Stimulated activated CD8-positive, alpha-beta memory T cell treated with anti-CD3 and anti-CD28 coated beads, Interleukin-4, amount 100 ng/mL, for 24 hours (primary cell): ENCODE measurements at regions not wholly inside any gene's neighbourhood (a gene's known extent, or its start where the extent isn't known, plus 50 kb on each side); places are given as distances from the start of the nearest gene placed in this dataset.

Experiments
- DNase-seq: peaks from one replicate; pipeline ENCODE4 v3.0.0-alpha.2; 2020; ENCODE audit warnings: low read depth

DNA sequence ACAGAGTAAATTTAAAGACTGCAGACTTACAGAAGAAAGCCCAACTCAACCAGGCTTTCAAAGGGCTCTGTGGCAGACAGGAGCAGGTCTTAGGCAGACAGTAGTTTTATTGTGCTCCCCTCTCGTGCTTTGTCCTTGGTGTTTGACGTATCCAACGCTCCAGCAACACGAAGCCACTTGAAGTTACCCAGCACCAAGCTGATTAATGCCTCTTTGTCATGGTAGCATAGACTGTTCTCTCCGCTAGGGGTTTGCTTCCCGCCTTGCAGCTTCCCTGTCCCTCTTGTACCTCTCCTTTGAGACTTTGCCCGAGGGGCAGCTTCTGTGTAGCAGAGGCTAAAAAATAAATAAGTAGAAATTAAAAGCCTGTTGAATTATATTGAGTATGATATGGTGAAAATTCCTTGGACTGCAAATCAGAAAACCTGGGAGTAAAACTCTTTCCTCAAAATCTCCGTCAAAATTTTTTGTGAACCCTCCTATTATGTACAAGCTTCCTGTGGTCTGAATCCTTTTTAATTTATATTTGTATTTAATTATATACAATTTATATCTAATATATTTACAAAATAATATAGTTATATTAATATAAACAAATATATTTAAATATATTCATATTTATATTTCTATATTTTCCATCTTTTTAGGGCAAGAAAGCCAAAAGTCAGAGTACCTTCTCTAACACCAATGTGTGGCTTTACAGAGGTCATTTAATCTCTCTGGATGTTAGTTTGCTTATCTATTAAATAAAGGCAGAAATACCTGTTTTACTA lies 405.4 kb downstream of the DMAC1 start:
- DNase-seq = no peak

DNA sequence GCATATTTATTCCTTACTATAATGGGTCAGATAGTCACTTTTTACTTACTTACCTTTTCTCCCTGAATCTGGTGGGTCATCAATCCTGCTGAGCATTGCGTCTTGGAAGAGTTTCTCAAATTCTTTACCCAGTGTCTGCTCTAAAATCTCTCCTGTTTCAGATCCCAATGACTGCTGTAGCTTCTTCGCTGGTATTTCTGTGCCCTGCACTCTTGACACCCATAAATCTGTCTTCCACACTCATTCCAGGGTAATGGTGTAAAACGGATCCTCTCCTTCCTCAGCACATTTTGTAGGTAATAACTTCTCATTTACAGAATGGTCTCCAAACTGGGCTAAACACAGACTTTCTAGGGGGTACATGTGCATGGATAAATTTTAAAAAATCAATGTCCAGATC lies 407.4 kb downstream of the DMAC1 start:
- DNase-seq = no peak

DNA sequence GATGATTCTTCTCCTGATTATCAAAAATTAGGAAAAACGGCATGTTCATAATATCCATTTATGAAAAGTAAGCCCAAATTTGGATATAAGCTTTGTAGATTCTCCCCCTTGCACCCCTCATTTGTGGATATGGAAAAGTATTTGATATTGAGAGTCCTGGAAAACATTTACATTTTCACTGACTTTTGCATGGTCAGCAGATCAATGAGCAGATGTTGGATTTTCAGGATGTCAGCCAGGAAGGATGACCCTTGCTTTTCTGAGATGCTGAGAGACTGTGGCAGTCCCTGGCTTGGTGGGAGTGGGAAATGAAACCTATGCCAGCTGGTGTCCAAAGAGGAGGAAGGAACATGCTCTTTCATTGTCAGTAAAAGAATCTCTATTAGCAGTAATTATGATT lies 410.8 kb downstream of the DMAC1 start:
- no peak for DNase-seq

DNA sequence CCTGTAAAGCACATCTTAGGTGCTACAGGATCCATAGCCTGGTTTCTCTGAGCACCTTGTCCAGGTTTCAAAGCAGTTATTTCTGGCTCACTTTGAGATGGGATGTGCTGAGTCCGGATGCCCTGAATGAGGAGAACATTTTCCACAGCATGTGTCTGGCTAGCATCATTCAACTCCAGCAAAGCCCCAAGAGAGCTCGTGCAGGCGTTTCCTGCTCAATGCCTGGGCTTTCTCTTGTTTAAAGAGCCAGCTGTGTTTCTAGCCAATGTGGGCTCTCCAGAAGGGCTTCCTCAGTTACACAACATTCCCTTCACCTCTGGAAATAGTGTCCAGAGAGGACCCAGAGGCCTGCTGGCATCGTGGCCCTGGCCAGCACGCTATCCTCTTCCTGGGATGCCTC lies 411.7 kb downstream of the DMAC1 start:
- DNase-seq = no peak

DNA sequence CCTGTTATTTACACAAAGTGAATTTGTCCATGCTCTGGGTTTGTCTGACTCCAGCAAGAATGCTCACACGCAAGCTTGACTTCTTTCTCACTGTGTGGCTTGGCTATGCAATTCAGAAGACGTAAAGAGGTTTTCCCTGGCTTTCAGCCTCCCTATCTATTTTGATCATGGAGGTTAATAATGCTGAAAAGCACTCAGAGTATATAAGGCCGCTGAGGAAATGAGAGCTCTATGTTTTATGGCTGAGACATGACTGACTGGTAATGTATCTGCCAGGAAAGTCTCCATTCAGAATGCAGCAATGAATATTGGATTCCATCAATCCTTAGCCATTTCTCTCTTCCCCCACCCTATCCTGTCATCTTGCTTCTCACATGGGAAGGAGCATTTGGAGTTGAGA lies 417.3 kb downstream of the DMAC1 start:
- DNase-seq = no peak

DNA sequence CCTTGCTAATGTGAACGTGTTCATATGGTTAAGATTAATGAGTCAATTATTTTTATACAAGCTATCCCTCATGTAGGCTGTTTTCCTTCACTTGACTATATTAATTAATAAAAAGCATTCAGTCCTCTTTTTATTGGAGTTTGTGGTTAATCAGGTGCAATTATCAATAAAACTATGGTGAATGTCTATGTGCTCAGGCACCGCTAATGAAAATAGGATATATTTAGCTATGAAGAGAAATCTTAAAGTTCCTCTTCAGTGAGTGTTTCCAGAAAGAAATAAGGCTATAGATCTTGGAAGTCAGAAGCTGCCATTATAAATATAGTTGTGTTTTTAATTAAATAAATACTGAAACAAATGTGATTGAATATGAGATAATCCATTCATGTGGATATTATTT lies 422.1 kb downstream of the DMAC1 start:
- no peak for DNase-seq

DNA sequence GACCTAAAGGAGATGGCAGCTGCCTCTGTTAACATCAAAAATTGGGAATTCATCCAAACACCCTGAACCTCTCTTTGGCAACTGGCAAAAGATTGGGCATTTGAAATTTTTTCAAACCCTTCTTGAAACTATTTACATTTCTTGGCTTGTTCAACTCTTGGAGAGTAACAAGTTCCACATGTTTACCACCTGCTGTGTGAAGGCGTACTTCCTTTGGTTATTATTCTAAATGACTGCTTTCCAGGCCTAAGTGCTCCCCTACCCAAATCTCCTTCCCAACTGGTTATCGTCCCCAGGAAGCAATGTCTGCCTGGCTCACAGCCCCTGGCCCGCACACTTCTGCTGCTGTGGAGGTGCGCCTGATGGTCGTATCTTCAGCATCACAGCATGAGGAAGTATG lies 422.7 kb downstream of the DMAC1 start:
- DNase-seq = no peak

DNA sequence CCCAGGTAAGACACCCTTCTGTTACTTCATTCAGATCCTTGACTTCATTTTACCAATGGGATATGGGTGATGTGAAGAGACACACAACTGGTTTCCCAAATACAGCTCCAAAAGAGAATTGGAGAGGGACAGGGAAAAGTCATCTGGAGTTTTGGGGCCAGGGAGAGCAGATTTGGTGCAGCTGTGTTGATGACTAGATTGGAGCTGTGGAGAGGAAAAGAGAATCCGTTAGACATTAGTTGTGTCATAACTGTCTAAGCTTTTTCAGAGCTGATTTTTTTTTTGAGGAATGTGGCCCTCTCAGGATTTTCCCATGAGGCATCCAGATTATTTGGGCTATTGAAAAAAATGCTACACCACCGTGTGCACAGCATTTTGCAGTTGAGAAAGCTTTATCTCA lies 423.4 kb downstream of the DMAC1 start:
- no peak for DNase-seq

DNA sequence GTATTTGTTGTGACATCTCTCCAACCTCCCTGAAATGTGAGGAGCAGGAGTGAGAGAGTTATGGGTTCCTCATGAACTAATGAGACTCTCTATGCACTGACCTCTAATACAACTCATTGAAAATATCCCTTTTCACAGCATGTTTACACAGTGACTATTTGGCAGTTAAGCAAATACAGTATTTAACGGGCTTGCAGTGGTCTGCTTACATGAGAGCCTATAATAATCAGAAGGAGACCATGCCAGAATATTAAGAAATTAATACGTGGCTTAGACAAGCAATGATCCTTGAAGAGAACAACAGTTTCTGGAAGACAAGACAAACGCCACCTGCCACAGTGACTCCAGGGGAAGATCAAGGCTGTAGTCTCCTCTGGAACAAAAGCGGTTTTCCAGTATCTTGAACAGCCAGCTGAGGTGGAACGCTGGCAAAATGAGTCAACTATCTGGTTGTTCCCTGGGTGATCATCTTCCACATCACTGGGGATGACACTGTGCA lies 424.5 kb downstream of the DMAC1 start:
- no peak for DNase-seq

DNA sequence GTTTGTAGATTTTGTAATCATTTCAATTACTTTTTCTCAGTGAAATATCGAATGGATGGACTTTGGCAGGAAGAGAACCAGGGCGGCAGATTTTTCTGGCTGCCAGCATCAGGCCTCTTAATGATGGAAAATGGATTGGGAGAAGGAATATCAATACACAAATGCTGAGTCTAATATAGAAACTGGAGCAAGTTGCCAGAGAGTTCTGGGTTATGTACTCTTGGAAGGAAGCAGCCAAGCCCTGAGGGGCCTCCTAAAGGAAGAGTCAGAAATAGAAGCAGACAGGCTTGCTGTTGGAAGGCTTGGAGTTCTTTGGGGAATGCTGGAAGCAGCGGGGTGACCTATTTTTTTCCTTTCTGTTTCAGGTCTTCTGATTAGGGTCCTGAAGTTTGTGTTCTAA lies 428.6 kb downstream of the DMAC1 start:
- DNase-seq = no peak

DNA sequence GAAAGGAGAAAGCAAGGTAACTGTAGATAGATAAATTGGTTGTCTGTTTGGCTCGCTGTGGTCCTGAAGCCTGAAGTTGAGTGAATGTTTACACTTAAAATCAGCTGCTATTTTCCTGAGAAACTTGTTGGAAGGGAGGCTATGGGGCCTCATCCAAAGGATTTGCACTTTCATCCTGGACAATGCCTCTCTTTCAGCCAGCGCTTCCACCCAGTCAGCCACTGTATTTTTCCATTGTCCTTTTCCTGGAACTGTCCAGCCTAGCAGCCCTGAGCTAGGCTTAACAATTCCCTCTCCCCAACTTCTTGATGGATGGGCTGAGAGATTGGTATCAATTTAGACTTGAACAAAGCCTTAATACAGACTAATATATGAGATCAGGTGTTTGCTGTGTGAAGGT lies 429.2 kb downstream of the DMAC1 start:
- DNase-seq = no peak

DNA sequence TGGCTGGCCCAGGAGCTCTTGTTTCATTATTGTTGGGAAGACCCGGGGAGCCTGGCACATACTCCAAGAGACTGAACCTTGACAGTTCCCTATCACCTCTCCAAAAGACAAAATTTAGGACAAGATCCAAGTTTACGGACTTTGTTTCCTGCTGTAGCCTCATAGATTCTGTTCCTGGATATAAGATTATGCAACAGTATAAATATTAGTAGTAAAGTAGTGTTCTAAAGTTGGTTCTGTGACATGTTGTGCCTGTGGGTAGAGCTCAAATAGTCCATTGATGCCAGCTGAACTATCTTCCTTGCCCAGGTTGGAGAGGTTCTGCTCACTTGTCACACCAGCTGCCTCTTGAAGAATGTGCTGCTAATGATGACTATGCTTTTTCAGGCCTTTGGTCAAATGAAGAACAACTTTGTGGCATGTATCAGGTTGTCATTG lies 430.2 kb downstream of the DMAC1 start:
- no peak for DNase-seq

DNA sequence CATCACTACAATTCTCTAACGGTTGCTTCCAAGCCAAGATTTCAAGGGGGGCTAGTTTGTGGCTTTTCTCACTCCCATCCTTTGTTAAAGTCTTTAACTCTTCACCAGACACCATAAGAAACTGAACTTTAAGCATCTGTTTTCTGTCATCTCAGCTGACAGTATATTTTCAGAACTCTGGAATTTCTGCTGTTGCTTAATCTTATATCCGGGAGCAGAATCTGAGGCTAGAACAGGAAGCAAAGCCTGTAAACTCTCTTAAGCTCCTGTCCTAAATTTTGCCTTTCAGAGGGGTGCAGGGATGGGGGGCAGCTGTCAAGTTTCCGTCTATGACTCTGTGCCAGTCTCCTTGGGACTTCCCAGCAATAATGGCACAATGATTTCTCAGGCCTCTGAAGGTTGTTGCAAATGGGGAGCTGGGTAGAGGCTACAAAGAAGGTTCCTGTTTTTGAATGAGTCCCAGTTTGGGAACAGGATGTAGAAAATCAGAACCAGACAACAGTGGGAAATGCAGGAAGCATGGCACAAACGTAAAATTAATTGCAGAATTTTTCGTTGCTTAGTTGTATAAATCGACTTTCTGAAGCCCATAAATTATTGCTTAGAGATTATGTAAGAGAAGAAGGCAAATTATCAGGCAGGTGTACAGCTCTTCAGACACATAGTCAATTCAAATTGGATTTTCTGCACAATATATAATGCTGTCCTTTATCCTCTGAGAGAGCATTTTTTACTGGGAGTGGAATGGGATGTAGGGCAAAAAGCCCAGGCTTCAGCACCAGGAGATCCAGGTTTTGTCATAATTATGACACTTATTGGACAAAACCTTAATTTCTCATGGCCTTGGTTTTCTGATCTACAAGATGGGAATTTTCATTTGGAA lies 430.9 kb downstream of the DMAC1 start:
- DNase-seq = no peak

DNA sequence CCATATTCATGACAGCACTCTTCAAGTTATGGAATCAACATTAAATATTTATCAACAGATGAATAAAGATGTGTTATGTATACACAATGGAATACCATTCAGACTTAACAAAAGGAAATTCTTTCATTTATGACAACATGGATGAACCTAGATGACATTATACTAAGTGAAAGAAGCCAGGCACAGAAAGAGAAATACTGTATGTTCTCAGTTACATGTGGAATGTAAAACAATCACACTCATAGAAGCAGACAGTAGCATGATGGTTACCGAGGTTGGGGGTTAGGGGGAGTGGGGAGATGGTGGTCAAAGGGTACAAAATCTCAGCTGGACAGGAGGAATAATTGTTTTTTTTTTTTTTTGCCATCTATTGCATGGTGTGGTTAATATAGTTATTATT lies 431.9 kb downstream of the DMAC1 start:
- DNase-seq = no peak

DNA sequence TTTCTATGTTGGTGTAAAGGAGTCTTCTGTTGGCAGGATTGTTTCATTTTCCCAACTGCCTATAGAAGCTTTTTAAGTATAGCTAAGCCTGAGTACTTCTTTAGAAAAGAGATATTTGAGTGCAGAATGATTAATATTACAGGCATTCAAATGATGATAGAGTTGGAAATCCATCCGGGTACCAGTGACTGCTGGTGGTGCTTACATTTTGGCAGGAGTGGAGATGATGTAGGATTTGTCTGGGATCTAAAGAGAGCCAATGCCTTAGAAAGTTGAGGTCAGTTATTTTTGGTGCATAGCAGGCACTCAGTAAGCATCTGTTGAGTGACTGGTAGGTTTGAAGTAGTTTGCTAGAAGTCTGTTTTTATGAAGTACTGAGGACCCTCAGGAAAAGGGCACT lies 433.5 kb downstream of the DMAC1 start:
- no peak for DNase-seq

DNA sequence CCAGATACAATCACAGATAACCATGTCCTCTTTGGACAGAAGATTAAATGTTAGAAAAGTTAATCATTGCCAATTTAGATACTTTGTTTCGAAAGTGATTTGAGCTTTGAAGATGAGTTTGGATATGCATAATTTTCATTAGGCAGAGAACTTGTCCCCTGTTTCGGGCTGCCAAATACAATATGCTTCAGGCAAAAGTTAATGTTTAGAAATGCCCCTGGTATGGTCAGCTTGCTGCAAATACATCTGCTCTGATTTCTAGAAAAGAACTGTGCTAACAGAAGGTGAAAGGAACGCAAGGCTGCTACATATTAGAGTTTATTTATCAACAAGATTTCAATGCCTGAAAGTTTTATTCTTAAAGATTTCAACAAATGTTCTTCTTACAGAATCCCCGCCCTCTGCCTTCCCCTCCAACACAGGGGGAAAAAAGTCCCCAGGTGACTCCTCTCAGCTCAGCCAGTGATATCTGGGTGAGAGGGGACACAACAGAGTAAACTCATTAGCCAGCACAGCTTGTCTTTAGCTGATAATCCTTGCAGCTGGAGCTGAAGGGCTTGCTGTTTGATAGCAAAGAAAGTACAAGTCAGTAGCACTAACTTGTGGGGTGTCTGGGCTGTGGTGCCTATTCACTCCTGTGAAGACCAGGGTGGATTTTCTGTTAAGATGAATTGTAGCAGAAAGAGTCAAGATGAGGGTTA lies 435.7 kb downstream of the DMAC1 start:
- DNase-seq = no peak

DNA sequence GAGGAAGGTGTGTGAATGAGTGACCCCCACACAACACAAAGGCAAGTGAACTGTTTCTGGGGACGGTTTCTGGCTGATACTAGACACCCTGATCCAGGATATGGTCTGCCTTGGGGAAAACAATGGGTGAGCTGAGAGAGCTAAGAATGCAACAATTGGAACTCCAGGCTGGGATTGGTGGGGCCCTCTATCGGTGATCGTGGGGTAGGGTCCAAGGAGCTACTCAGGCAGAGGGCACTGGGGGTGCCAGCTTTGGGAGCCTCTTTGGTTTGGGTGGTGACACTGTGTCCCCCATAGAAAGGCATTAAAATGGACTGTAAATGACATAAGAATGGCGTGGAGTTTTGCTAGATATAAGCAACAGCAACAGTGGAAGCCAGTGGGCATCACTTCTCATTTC lies 439.1 kb downstream of the DMAC1 start:
- DNase-seq = no peak

DNA sequence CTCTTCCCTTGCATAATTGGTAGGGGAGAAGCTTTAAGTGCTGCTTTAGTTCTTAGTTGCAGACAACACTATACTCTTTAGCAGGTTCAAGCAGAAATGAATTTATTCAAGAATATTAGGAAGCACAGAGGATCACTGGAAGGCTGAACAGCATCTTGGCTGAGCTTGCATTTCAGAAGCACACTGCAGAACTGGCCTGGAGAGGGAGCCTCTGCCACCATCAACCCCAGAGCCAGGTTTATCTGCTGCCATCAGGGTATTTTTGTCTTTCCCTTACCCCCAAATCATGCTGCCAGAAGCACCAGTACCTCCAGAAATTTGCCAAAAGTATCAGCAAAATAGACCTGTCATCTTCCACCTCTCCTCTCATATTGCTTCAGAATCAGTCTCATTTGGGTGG lies 440.7 kb downstream of the DMAC1 start:
- no peak for DNase-seq

DNA sequence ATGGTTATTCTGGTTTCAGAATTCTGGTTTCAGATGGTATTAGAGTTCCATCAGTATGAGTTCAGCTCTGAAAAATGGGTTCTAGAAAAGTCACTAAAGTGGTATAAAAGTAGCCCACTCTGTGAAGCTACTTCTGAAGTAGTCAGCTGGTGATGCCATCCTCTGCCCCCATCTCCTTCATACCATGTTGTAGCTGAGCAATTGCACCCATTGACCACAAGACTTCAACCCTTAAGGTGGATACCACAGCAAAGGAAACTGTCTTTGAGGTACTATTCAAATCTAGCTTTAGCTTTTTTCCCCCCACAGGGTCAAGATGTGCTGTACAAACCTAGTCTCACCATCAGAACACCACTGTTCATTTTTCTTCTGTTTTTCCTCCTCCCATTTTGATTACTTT lies 444.9 kb downstream of the DMAC1 start:
- no peak for DNase-seq

DNA sequence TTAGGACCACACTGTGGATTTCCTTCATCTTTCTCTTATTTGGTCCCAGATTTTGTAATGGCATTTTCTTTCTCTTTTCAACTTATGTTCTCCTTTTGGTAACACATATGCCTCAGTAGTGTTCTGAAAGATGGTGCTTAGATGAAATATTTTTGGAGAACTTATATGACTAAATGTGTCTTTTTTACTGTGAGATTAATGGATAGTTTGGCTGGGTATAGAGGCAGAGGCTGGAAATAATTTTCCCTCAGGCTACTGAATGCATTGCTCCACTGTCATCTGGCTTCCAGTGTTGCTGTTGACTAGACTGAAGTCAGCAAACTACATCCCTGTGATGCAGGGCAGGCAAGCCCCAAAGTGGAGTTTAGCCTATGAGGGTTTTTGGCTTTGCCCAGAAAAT lies 450.9 kb downstream of the DMAC1 start:
- DNase-seq = no peak

DNA sequence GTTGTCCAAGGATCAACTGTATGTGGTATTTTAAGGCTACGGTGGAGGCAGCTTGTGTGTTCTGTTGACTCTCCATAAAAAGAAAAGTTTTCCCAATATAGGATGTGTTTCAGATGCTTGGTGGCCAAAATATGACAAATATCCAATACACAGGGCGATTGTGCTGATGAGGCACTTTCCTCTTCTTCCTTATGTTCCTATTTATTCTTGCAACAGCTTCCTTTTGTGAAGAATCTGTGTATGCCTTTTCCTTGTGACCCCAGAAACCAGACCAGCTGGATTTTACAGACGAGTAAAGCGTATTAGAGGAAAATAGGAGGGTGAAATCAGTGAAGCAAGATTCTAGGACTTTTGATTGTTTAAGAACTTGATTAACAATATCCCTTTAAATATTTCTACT lies 452.0 kb downstream of the DMAC1 start:
- no peak for DNase-seq

DNA sequence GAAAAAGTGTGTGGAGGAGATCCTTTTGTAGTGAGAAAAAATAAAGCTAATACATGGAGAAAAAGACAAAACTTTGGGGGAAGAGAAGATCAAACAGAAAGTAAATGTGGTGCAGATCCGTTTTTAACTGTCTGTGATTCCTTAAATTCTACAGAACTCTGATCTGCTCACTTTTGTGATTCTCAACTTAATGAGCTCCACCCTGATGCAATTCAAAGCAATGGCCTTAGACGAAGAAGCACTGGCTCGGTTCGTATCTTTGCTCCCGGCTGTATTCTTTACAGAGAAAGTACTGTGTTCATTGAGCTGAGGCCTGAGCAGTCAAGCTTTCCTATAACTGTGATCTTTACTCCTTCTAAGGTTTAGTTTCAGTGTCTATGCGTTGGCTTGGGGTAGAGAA lies 453.4 kb downstream of the DMAC1 start:
- no peak for DNase-seq

DNA sequence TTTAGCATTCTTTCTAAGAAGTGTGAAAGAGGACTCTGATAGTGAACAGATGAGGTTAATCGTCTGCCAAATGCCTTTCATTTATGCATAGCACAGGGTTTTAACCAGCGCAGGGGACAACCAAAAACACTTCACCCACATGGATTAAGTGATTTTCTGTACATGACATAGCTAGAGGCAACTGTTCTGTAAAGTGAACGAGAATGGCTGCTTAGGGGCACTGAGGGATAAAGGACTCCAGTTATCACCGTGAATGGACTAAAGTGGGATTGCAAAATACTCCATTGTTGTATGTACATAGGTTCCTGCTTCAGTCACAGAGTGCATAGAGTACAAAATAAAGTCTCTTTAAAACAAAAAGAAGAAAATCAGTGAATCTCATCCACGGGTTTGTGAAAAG lies 456.8 kb downstream of the DMAC1 start:
- no peak for DNase-seq
